HG02763 (cell line): ENCODE measurements at regions not wholly inside any gene's neighbourhood (a gene's known extent, or its start where the extent isn't known, plus 50 kb on each side); places are given as distances from the start of the nearest gene placed in this dataset.
"Not testable (repeated sequence)": the region's sequence is repeated elsewhere in the genome, so short reads cannot be mapped to it uniquely, and the experiment has no call there.

Experiments
- ATAC-seq: cut with Tn5 transposase; IDR thresholded peaks from one replicate; pipeline ENCODE4 v1.9.1; 2021; ENCODE audit warnings: mild to moderate bottlenecking, moderate library complexity; ENCODE audit not compliant: unreplicated experiment

DNA sequence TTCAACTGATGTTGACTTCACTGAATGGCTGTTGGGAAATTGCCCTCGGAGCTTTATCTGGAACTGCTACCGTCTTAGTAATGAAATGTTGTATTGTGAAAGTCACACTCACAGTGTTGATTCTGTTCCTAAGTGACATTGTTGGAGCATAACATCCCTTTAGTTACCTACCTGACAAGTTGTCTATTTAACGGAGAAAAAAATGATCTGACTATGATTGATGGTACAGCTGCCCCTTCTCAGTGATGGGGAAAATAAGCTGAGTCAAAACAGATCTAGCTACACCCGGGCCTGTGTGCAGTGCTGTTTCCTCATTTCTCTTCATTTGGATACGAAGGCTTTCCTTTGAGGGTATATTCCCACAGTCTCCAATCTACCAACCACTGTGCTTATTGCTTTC lies 472.3 kb upstream of the BRINP3 start:
- ATAC-seq, result no peak

DNA sequence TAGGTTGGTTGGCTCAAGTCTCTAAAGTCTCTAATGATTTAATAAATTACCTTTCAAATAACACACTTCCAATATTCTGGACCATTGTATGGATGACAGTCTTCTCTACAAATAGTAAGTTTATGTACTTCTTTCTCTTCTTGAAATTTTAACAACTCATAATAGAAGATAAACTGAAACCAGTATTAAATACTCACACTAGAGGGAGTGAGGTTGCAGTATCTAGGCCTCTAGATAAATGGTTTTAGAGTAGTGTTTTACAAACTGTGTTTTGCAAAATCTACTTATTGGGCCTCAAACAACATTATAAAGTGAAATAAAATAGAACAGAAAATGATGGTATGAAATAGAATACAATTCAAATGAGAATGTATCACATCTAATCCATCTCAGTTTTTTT lies 479.9 kb upstream of the BRINP3 start:
- ATAC-seq, result no peak

DNA sequence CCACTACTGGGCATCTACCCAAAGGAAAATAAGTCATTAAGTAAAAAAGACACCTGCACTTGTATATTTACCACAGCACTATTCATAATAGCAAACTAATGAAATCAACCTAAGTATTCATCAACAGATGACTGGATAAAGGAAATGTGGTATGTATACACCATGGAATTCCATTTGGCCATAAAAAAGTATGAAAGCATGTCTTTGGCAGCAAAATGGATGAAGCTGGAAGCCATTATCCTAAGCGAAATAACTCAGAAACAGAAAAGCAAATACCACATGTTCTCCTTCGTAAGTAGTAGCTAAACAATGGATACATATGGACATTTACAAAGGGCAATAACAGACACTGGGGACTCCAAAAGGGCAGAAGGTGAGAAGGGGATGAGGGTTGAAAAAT lies 485.7 kb upstream of the BRINP3 start:
- ATAC-seq, result no peak

DNA sequence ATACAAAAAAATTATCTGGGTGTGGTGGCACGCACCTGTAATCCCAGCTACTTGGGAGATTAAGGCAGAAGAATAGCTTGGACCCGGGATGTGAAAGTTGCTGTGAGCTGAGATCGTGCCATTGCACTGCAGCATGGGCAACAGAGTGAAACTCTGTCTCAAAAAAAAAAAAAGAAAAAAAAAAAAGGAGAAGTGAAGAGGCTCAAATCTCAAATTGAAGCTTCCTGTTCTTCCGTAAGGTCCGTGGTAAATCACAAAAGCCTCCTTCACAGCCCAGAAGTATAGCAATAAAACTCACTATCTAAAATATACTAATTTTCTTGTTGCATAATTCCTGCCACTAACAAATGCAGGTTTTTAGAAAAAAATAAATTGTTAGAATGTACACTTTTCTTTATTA lies 498.2 kb upstream of the BRINP3 start:
- no peak for ATAC-seq

DNA sequence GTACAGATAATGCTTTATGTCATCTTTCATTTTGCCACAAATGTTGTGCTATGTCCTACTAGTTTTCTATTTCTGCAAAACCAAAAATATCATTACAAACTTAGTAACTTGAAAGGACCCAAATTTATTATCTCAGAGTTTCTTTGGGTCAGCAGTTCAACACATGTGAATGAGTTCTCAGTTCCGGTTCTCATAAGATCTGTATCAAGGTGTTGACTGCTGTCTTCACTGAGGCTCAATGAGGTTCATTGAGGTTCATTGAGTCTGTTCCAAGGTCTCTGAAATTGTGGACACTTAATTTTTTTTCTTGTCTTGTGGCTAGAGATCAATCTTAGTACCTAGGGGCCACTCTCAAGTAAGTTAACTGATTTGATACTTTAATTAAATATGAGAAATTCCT lies 525.1 kb upstream of the BRINP3 start:
- ATAC-seq, result no peak

DNA sequence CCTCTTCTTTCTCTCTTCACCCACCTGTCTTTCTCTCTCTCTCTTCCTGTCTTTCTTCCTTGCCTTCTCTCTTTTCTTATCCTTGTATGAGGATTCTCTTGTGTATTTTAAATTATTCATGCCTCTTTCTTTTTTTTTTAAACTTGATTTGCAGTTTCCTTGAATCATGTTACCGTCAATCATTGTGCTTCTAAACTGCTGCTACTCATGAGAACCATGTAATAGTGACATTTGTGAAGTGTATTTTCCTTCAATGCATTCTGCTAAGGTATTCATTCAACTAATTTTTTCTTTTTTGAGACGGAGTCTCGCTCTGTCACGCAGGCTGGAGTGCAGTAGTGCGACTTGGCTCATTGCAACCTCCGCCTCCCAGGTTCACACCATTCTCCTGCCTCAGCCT lies 539.1 kb upstream of the BRINP3 start:
- no peak for ATAC-seq

DNA sequence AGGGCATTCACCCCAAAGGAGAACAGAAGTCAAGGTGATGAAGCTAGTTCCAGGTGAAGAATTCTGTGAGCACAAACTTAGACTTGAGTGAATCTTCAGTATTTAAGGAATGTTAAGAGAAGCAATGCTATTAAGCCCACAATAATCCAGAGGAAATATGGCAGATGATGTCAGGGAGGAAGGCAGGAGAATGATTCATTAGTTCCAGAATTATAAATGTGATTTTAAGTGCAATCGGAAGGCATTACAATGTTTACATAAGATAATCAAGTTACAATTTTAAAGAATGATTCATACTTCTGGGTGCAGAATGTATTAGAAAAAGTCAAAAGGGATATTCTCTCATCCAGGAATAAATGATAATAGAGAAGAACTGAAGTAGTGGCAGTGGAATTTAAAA lies 545.2 kb upstream of the BRINP3 start:
- ATAC-seq, result no peak

DNA sequence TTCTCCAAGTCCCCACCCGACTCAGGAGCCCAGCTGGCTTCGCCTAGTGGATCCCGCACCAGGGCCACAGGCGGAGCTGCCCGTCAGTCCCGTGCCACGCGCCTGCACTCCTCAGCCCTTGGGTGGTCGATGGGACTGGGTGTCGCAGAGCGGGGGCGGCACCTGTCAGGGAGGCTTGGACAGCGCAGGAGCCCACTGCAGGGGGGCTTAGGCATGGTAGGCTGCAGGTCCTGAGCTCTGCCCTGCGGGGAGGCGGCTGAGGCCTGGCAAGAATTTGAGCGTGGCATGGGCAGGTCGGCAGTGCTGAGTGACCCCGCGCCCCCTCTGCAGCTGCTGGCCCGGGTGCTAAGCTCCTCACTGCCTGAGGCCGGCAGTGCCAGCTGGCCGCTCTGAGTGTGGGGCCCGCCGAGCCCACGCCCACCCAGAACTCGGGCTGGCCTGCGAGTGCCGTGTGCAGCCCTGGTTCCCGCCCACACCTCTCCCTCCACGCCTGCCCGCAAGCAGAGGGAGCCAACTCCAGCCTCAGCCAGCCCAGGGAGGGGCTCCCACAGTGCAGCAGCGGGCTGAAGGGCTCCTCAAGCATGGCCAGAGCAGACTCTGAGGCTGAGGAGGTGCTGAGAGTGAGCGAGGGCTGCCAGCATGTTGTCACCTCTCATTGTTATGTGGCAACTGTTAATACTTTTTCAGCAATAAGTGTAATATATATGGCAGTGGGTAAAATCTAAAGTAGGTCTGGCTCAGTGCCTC lies 548.4 kb upstream of the BRINP3 start:
- no peak for ATAC-seq

DNA sequence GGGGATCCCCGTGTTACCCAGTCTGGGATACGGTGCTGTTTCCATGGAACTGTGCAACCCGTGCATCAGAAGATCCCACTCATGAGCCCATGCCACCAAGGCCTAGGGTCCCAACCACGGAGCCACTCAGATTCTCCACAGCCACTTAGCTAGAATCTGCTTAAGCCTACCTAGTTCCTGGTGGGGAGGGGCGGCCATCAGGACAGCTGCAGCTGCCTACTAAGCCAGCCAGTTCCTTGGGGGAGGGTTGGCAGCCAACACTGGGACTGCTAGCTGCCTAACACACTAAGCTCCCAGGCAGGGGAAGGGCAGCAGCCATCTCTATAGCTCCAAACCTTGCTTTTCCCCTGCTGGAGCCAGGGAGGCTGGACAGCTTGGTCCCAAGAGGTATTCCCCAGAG lies 549.2 kb upstream of the BRINP3 start:
- no peak for ATAC-seq

DNA sequence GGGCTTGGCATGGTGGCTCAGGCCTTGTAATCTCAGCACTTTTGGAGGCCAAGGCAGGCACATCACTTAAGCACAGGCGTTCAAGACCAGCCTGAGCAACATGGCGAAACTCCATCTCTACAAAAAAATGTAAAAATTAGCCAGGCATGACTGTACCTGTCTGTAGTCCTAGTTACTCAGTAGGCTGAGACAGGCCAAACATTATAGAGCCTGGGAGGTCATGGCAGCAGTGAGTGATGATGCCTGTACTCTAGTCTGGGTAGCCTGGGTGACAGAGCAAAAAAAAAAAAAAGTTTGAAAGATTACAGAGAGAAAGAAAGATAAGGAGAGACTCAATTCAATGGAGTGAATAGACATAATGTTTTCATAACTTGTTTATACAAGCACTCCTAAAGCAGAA lies 556.5 kb upstream of the BRINP3 start:
- no peak for ATAC-seq

DNA sequence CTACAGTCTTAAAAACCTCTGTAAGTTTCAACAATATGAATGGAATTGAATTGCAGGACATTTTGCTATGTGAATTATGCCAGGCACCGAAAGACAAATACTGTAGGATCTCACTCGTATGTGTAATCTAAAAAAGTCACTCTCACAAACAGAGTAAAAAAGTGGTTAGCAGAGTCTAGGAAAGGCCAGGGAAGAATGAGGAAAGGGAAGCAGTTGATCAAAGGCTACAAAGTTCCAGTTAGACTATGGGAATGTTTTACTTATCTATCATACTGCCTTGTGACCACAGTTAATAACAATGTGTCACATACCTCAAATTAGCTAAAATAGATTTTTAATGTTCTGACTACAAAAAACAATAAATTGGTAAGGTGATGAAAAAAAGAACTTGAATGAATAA lies 565.4 kb upstream of the BRINP3 start:
- ATAC-seq, result no peak

DNA sequence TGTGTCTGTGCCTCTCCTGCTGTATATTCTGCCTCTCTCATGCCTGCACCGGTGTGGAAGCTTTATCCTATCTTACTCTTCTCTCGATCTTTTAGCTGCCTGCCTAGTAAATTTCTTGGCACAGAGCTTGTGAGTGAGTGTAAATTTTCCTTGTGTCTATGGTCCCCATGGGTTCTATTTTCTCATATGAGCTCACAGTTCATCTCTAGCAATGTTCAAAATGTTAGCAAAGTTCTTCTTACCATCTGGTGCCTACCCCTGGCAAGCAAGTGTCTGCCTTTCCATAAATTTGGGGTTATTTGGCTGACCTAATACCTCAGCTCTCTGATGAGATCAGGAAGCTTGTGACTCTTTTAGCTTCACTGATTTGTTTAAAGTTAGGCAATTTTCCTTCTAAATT lies 572.1 kb upstream of the BRINP3 start:
- no peak for ATAC-seq

DNA sequence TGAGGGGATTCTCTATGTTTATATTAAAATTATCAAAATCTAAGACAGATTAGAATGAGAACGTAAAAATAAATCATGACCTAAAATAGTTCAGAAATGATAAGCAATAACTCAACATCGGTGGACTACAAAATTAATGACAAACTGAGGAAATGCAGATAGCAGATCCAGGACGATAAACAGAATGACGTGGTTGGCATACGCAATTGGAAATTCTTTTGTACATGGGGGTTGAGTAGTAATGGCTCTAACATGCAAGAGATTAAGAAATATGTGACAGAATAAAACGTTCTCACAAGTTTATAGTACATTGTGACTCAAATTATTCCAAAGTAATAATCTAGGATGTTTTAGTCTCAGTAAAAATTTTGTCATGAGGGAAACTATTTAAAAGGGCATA lies 575.2 kb upstream of the BRINP3 start:
- no peak for ATAC-seq

DNA sequence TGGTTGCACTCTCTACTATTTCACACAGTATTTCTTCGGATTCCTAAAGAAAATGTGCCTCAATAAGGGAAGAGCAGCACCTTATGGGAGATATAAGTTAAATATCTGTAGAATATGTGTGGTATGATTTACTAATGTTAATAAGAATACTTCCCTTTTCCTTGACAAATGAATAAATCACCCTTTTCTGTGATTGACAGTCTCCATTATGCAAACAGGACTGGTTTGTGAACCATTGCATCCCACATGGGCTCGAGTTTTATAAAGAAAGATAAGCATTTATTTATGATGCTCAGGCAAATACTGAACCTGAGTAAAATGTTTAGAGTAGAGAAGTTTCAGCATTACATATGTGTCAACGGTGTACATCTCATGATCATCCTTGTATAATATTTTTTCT lies 587.7 kb upstream of the BRINP3 start:
- ATAC-seq, result no peak

DNA sequence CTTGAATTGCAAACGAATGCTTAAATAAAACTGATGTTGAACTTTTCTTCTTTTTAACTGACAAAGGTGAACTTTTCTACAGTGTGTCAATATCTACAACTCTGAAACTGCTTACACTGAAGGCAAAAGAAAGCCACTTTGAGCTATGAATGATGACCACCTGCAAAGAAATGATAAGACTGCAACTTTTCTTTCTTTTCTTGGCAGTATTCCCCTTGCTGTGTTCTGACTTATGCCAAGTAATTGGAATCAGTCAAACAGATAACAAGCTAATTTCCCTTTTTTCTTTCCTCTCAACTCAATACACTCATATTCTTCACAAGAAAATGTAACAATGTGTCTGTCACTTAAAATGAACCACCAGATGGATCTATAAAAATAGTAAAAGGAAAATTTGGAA lies 588.1 kb upstream of the BRINP3 start:
- ATAC-seq, result no peak

DNA sequence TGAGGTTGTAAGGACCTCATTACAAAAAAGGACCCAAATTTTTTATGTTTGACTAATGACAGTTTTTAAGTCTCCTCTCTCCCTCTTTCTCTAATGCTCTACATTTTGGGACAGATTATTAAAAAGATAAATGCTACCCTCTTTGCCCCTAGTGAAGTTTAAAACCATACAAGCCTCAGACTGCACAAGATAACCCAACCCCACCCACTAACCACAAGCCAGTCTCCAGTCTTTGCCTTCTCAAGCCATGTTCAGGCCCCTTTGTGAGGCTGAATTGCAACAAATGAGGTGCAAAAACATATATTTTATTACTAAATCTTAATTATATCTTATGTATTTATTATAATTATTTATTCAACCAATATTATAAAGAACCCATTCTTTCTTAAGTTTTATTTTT lies 597.2 kb upstream of the BRINP3 start:
- ATAC-seq, result no peak

DNA sequence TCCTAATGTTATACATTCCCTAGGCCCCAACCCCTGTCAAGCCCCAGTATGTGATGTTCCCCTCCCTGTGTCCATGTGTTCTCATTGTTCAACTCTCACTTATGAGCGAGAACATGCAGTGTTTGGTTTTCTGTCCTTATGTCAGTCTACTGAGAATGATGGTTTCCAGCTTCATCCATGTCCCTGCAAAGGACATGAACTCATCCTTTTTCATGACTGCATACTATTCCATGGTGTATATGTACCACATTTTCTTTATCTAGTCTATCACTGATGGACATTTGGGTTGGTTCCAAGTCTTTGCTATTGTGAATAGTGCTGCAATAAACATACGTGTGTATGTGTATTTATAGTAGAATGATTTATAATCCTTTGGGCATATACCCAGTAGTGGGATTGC lies 605.4 kb upstream of the BRINP3 start:
- ATAC-seq, result not testable (repeated sequence)

DNA sequence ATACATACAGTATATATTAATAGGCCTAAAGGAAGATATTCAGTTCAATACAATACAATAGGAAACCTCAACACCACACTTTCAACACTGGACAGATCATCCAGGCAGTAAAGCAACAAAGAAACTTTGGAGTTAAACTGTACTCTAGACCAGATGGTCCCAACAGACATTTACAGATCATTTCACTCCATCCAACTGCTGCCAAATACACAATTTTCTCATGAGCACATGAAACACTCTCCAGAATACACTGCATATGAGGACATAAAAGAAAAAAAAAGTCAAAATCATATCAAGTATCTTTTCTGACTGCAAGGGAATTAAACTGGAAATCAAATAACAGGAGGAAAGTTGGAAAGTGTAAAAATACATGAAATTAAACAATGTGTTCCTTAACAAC lies 607.5 kb upstream of the BRINP3 start:
- ATAC-seq, result no peak

DNA sequence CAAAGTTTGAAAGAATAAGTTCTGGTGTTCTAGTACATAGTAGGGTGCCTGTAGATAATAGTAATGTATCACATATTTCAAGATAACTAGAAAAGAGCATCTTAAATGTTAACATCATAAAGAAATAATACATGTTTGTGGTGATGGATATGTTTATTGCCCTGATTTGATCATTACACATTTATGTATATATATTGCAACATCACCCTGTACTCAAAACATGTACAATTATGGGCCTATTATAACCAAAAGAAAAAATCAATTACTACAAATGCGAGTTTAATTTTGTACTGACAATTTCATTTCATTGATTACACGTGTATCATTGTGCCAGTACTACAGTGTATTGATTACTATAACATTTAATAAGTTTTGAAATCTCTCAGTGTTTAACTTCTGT lies 609.2 kb upstream of the BRINP3 start:
- no peak for ATAC-seq

DNA sequence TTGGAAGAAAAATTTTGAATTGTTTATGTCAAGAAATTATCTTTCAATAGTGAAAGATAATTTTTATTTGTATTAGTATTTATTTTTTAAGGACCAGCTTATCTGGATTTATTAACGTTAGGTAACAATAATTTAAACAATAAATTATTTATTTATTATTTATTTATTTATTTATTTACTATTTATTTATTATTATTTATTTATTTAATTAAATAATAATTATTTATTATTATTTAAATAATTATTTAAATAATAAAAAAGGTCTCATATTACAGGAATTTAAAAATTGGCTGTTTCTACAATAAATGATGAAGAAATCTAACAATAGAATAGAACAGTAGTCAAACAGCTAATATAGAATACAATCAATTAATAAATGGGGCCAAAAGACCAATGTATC lies 618.7 kb upstream of the BRINP3 start:
- no peak for ATAC-seq

DNA sequence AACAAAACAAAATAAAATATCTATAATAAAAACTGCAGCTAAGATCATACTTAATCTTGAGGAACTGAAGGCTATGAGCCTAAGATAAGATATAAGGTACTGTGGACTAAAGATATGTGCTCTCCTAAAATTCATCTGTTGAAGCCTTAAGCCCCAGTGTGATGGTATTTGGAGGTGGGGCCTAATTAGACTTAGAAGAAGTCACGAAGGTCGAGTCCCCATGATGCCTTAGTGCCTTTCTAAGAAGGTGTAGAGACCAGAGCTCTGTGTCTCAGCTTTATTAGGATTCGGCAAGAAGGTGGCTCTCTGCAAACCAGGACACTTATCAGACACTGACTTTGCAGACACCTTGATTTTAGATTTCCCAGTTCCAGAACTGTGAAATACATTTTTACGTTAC lies 622.0 kb upstream of the BRINP3 start:
- ATAC-seq, result no peak

DNA sequence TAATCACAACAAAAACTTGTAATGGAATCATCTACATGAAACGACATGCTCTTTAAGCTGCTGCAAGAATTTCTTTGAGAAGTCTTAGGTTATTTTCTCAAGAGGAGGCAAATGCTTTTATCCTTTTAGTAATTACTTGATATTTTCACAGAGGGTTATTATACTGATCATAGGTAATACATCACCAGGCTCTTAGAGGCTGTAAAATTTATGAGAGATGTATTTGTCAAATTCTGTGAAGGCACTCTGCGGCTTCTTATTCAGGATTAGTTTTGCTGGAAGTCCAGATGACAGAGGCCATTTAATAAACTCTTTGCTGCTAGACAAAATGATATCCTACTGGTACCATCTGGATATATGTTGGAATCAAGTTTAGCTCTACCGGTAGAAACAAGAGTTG lies 624.3 kb upstream of the BRINP3 start:
- no peak for ATAC-seq

DNA sequence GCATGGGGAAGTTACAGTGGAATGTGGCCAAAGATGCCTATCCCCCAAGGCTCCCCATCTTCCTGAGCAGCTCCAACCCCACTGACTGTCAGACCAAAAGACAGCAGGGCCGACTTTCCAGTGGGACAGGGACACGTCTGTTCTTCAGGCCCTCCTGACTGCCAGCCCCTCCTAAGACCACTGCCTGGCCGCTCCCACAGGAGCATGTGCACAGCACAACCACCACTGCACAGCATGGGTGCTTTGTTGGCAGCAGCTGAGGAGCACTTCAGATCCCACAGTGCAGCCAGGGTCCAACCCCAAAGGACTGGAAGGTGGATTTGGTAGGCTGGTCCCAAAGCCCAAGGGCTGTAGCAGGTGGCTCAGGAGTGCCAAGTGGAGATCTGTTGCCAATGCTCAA lies 648.3 kb upstream of the BRINP3 start:
- no peak for ATAC-seq
